Dendritic cell treated with granulocyte-macrophage colony-stimulating factor and Interleukin-4, amounts not matched to agents 40 ng/mL and 50 ng/mL, for 4 days (primary cell): ENCODE measurements at regions not wholly inside any gene's neighbourhood (a gene's known extent, or its start where the extent isn't known, plus 50 kb on each side); places are given as distances from the start of the nearest gene placed in this dataset.

Source experiments
- H3K27ac Mint-ChIP-seq: one replicate; pipeline ENCODE4 v1.8.0; 2022; ENCODE audit warnings: mild to moderate bottlenecking, mixed read lengths
- H3K27me3 Mint-ChIP-seq: one replicate; pipeline ENCODE4 v1.8.0; 2022; ENCODE audit warnings: mild to moderate bottlenecking, mixed read lengths
- H3K36me3 Mint-ChIP-seq: one replicate; pipeline ENCODE4 v1.8.0; 2022; ENCODE audit warnings: low read depth, mixed read lengths
- H3K4me1 Mint-ChIP-seq: one replicate; pipeline ENCODE4 v1.8.0; 2022; ENCODE audit warnings: low read depth, mixed read lengths
- H3K4me3 Mint-ChIP-seq: one replicate; pipeline ENCODE4 v1.8.0; 2022; ENCODE audit warnings: mild to moderate bottlenecking, moderate library complexity, mixed read lengths
- H3K9me3 Mint-ChIP-seq: one replicate; pipeline ENCODE4 v1.8.0; 2022; ENCODE audit warnings: mixed read lengths
- intact Hi-C: fragments of 100-400 bp; cut with micrococcal nuclease; formaldehyde crosslinking; loops from one replicate; pipeline ENCODE4 v1.15.0; 2022

DNA sequence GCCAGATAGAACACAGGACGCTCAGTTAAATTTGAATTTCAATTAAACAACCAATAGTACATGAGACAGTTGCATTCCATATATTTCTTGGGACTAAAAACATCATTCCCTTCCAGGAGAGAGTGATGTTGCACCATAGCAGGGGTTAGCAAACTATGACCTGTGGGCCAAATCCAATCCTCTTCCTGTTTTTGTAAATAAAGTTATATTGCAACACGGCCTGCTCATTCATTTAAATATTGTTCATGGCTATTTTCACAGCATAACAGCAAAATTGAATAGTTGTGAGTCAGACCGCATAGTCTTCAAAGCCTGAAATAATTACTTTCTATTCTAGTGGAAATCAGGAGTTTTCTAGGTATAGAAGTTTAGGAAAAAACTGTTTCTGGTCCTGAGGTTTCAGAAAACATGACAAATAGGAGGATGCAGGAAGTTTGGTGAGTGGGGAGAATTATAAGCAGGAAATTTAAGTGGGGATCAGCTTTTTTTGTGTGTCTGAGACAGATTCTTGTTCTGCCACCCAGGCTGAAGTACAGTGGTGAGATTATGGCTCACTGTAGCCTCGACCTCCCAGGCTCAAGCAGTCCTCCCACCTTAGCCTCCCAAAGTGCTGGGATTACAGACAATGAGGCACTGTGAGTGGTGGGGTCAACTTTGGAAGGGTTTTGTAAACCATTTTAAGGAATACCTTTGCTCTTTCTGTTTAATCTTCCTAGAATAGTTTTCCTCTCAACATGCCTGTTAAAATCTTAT, 131.5 kb downstream of the SOCS6 start:
- Mint-ChIP-seq H3K4me1 (peaks cover 58% of the 10 kb centered on the region), H3K4me3 (no peak overlapping the region), H3K27me3 (peaks cover 2% of the 10 kb centered on the region), H3K27ac (peak overlapping the region; percentile 54), H3K36me3 (no peaks in the 10 kb centered on the region), H3K9me3 (no peaks in the 10 kb centered on the region)
- intact Hi-C loops = no loop called here

DNA sequence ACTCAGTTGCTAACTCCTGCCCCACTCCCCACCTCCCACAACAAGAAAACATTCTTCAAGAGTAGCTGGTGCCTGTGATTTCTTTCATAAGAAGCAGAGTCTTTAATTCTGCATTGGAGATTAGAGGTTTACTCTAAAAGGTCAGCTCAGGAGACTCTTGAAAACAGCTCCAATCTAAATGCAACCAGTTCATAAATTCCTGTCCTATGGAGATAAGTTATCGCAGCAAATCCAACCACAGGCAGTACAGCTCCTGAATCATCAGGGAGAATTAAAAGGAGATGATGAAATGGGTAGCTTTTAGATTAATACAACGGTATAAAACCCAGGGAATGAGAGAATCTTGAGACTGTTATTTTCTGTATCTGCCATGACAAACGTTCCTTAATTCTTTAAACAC, 130.7 kb downstream of the SOCS6 start:
- no peaks in the 10 kb centered on the region for H3K36me3 Mint-ChIP-seq
- no peak overlapping the region for H3K4me3 Mint-ChIP-seq
- H3K27ac Mint-ChIP-seq = no peak overlapping the region
- H3K27me3 Mint-ChIP-seq = peaks cover 2% of the 10 kb centered on the region
- intact Hi-C loops = no loop called here
- no peaks in the 10 kb centered on the region for H3K9me3 Mint-ChIP-seq
- peaks cover 56% of the 10 kb centered on the region for H3K4me1 Mint-ChIP-seq

DNA sequence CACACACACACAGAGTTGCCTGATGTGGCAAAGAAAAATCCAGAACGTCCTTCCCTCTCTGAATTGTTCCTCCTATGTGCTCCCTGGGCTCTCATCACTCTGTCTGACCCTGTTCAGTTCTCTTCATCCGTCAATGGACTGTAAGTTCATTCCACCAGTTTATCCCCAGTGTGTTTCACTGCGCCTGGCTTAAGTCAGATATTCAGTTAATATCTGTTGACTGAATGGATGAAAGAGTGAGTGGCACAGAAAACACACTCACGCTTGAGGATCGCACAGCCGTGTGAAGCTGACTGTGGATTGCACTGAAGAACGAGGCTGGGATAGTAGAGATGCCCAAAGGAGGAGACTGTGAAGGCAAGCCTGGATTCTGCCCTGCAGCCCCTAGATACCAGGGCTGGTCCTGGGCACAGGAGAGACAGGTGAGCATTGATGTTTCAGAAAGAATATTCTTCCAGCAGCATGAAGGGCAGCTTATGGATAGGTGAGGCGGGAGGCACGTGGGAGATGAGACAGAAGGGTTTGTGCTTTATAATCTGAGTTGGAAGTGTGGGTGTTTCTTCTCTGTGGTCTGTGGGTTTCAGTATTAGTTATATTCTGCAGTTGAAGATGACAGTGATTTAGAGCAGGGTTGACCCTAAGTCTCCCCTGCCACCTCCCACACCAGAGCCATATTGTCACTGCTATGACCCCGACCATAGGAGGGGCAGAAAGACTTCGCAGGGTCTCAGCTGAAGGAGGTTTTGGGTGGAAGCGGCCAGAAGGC, 129.9 kb downstream of the SOCS6 start:
- H3K27ac Mint-ChIP-seq = no peak overlapping the region
- no peaks in the 10 kb centered on the region for H3K9me3 Mint-ChIP-seq

DNA sequence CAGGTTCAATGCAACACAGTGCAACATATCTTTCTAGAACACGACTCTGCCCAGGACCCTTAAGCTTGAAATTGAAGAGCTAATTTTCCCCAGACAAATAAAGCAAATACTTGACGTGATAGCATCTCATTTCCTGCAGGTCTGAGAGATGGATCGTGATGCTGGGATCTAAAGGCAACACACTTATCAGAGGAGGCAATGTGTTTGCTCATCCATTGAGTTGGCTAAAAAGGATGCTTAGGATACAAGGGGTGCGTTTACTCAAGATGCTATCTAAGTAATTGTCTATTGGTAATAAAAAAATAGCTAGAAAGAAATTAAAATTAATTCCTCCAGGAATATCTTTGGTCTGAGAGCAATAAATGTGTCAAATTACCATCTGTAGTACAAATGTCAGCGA, 129.0 kb downstream of the SOCS6 start:
- intact Hi-C loops = no loop called here
- Mint-ChIP-seq H3K4me3 (no peak overlapping the region), H3K4me1 (peaks cover 42% of the 10 kb centered on the region), H3K36me3 (no peaks in the 10 kb centered on the region), H3K27me3 (peaks cover 3% of the 10 kb centered on the region), H3K9me3 (no peaks in the 10 kb centered on the region), H3K27ac (no peak overlapping the region)

More for the DNA sequence above, 129.9 kb downstream of the SOCS6 start:
- Mint-ChIP-seq H3K36me3 (no peaks in the 10 kb centered on the region), H3K27me3 (peaks cover 2% of the 10 kb centered on the region), H3K4me3 (no peak overlapping the region), H3K4me1 (peaks cover 49% of the 10 kb centered on the region)
- intact Hi-C loops = no loop called here

DNA sequence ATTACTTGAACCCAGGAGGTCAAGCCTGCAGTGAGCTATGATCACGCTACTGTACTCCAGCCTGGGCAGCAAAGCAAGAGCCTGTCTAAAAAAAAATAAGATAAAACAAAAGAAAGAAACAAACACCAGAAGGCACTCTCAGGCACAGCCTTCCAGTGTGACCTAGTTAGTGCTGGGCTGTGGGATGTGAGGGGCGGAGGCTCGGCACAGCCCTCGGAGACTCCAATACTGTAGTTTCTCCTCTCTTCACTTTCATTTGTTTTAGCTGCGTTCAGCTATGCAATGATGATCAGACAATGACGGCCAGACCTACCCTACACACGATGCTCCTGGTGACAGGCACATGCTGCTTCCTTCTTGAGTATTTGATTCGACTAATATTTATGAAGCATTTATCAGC, 127.7 kb downstream of the SOCS6 start:
- Mint-ChIP-seq H3K36me3 (no peaks in the 10 kb centered on the region), H3K4me1 (peaks cover 32% of the 10 kb centered on the region), H3K27me3 (peaks cover 3% of the 10 kb centered on the region), H3K9me3 (no peaks in the 10 kb centered on the region), H3K27ac (no peak overlapping the region), H3K4me3 (no peak overlapping the region)
- intact Hi-C loops = no loop called here

DNA sequence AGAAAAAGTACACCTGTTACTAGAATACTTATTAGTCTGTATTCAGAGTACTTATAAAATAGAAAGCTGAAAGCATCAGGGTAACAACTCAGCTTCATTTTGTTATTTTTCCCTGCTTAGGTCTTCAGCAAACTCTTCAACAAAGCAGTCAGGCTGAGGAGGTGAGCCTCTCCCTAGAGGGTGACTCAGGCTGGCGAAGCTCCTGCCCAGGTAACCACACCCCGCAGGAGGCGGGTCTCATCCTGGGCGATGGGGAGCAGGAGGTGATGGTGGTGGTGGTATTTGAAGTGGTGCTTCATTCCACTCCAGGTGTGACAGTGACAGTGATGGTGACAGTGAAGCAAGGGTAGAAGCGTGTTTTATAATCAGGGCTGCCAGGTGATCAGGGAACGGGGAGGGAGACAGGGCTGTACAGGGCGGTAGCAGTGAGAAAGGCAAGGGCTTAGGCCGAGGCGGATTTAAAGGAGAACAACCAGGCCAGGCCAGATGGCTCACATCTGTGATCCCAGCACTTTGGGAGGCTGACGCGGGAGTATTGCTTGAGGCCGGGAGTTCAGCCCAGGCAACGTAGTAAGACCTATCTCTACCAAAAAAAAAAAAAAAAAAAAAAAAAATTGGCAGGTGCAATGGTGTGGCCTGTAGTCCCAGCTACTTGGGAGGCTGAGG, 127.1 kb downstream of the SOCS6 start:
- Mint-ChIP-seq H3K36me3 (no peaks in the 10 kb centered on the region), H3K27ac (no peak overlapping the region), H3K9me3 (no peaks in the 10 kb centered on the region), H3K4me3 (no peak overlapping the region), H3K27me3 (peaks cover 3% of the 10 kb centered on the region), H3K4me1 (peaks cover 27% of the 10 kb centered on the region)
- intact Hi-C loops = no loop called here

DNA sequence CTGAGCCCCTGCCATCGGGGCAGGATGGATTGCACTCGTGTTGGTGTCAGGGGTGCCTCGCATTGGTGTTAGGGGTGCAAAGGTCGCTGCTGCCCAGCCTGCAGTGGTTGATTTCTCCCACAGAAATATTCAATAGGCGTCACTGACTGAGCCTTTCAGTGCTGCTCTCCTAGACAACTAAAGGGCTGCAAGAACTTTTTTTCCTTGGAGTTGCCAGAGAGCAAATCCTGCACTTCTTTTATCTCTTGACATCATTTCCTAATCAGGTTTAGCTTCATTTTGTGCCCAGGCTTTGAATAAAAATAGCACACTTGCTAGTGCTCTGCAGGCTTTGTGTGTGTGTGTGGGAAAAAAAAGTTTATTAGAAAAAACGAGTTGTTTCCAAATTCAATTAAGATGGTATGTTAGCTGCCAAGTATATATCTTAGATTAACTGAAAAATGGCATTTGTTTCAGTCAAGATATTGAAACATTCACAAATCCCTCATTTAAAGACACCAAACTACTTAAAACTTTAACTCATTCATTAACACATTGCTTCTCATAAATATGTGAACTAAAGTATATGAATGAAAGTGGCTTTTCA, 125.6 kb downstream of the SOCS6 start:
- Mint-ChIP-seq H3K27ac (no peak overlapping the region), H3K36me3 (no peaks in the 10 kb centered on the region), H3K4me1 (peaks cover 12% of the 10 kb centered on the region), H3K4me3 (no peak overlapping the region), H3K27me3 (peaks cover 3% of the 10 kb centered on the region), H3K9me3 (no peaks in the 10 kb centered on the region)
- intact Hi-C loops = no loop called here

DNA sequence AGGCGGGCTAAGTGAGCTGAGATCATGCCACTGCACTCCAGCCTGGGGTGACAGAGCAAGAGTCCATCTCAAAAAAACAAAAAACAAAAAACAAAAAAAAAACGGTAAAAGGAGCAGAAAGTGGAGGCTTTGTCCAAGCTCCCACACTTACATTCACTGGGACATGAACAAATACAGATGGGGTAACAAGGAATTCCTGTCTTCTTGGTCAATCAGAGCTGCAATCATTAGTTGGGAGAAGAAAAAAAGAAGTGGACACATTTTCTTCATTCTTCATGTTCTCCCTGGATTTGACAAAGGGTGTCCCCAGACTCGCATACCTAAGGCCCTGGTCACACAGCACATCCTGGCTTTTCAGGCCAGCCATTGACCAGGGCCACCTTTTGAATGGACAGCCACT, 124.6 kb downstream of the SOCS6 start:
- Mint-ChIP-seq H3K4me3 (no peak overlapping the region), H3K9me3 (no peaks in the 10 kb centered on the region), H3K4me1 (peaks cover 3% of the 10 kb centered on the region), H3K36me3 (no peaks in the 10 kb centered on the region), H3K27ac (no peak overlapping the region), H3K27me3 (peaks cover 3% of the 10 kb centered on the region)
- intact Hi-C loops = no loop called here

DNA sequence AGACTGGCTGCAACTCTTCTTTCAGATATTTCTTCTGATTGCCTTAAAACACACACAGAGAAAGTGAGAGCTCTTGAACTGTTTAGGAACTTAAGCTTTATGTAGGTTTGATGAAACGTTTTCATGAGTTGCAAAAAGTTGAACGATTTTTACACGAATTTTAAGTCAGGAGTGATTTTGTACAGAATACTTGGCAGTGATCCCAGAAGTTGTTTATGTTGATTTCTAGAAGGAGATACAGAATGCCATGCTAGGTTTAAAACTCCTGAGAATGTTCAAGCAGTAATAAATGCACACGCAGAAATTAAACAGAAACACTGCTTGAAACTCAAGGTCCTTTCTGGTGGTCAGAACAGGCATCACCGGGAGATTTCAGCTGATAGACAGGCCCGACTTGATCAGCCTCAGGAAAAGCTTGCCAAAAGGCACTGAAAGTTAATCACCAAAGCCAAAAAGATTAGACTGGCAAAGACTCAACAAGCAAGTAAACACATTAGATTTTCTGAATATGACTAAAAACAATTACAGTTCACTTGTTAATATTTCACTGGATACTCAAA, 123.1 kb downstream of the SOCS6 start:
- no peak overlapping the region for H3K27ac Mint-ChIP-seq
- peaks cover 3% of the 10 kb centered on the region for H3K27me3 Mint-ChIP-seq
- H3K4me3 Mint-ChIP-seq = no peak overlapping the region
- intact Hi-C loops = no loop called here
- no peaks in the 10 kb centered on the region for H3K9me3 Mint-ChIP-seq
- H3K4me1 Mint-ChIP-seq = no peaks in the 10 kb centered on the region
- no peaks in the 10 kb centered on the region for H3K36me3 Mint-ChIP-seq

DNA sequence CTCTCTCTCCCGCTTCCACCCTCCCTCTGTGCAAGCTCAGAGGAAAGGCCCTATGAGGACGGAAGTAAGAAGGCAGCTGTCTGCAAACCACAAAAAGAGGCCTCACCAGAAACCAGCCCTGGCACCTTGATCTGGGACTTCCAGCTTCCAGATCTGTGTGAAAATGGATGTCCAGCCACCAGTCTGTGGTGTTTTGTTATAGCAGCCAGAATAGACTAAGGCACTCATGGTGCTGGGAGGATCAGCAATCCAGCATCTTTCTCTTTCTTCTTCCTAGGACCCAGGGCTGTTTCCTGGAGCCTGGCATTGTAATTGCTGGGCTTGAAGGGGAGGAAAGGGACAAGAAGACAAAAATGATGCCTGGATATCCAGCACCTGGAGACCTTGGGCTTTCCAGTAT, 122.5 kb downstream of the SOCS6 start:
- intact Hi-C loops = no loop called here
- Mint-ChIP-seq H3K9me3 (no peaks in the 10 kb centered on the region), H3K4me1 (no peaks in the 10 kb centered on the region), H3K27ac (no peak overlapping the region), H3K27me3 (peaks cover 3% of the 10 kb centered on the region), H3K36me3 (no peaks in the 10 kb centered on the region), H3K4me3 (no peak overlapping the region)

DNA sequence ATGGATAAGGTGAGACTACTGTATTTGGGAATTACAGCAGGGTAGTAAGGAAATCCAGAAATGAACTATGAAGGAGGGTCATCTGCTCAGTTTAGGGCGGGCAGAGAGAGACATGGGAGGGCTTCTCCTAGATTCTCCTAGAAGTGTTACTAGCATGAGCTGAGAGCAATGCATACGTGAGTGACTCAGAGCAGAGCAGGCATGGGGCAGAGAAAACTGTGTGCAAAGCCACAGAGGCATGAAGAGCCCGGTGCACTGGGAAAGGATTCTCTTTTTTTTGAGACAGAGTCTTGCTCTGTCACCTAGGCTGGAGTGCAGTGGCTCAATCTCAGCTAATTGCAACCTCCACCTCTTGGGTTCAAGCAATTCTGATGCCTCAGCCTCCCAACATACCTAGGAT, 116.2 kb downstream of the SOCS6 start:
- Mint-ChIP-seq H3K27ac (no peak overlapping the region), H3K36me3 (no peaks in the 10 kb centered on the region), H3K9me3 (no peaks in the 10 kb centered on the region), H3K27me3 (peaks cover 1% of the 10 kb centered on the region), H3K4me3 (no peak overlapping the region), H3K4me1 (no peaks in the 10 kb centered on the region)
- intact Hi-C loops = no loop called here

DNA sequence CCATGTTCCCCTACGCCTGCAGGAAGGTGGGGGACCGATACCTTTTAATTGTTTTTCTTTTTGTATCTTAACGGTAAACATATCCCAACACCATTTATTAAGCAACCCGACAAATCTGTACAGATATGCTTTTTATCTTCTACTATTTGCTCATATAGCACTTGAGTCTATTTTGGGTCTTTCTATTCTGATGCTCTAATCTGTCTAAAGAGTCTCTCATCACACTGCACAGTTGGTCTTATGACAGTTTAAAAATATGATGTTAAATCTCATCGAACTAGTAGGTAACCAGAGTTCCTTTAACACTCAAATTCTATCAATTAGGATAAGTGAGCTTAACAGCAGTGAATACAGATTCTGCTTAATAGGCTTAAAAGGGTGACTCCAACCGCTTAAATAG, 111.6 kb downstream of the SOCS6 start:
- Mint-ChIP-seq H3K4me1 (no peaks in the 10 kb centered on the region), H3K36me3 (no peaks in the 10 kb centered on the region), H3K9me3 (no peaks in the 10 kb centered on the region), H3K4me3 (no peak overlapping the region), H3K27ac (no peak overlapping the region), H3K27me3 (peaks cover 1% of the 10 kb centered on the region)
- intact Hi-C loops = no loop called here

DNA sequence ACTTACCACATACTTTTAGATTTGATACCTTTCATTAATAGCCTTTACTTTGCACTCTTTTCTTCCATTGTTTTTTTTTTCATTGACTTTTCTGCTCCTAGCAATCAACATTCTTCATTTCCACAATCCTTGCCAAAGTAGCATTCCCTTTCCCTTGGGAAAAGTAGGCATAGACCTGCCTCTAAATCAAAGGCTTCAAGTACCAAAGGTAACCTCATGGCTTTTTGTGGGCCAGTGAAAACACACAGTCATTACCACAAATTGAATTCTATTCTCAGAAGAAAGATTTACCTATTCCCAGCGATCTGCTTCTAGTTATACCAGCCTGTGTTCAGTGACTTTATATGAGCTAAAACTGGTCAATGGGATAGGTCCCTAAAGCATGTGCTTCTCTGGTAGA, 109.2 kb downstream of the SOCS6 start:
- Mint-ChIP-seq H3K4me1 (no peaks in the 10 kb centered on the region), H3K36me3 (no peaks in the 10 kb centered on the region), H3K27ac (no peak overlapping the region), H3K4me3 (no peak overlapping the region), H3K9me3 (peaks cover 11% of the 10 kb centered on the region), H3K27me3 (no peaks in the 10 kb centered on the region)
- intact Hi-C loops = no loop called here
